Daoy (cell line): ENCODE measurements at regions not wholly inside any gene's neighbourhood (a gene's known extent, or its start where the extent isn't known, plus 50 kb on each side); places are given as distances from the start of the nearest gene placed in this dataset.
"Not testable (repeated sequence)": the region's sequence is repeated elsewhere in the genome, so short reads cannot be mapped to it uniquely, and the experiment has no call there.

Experiments used
- DNase-seq: peaks from one replicate; pipeline ENCODE4 v3.0.0-alpha.2; 2015; ENCODE audit warnings: low read depth

- no peak for DNase-seq
Observed at GRCh38 chr3:72178463-72179106, 393.6 kb upstream of the PROK2 start.

- peak; percentile 7 for DNase-seq
Observed at GRCh38 chr3:72177075-72178050, 392.4 kb upstream of the PROK2 start.

GRCh38 chr3:72176537-72177041 lies 391.6 kb upstream of the PROK2 start:
- no peak for DNase-seq

- DNase-seq: no peak
Observed at GRCh38 chr3:72175296-72175858, 390.4 kb upstream of the PROK2 start.

GRCh38 chr3:72174890-72175289 lies 389.9 kb upstream of the PROK2 start:
- no peak for DNase-seq

GRCh38 chr3:72174040-72174439 lies 389.1 kb upstream of the PROK2 start:
- no peak for DNase-seq

GRCh38 chr3:72171946-72172345 lies 387.0 kb upstream of the PROK2 start:
- DNase-seq: no peak

- DNase-seq: no peak
Observed at GRCh38 chr3:72171463-72171881, 386.5 kb upstream of the PROK2 start.

- DNase-seq: no peak
Observed at GRCh38 chr3:72169561-72170472, 384.9 kb upstream of the PROK2 start.

GRCh38 chr3:72169120-72169519 lies 384.2 kb upstream of the PROK2 start:
- DNase-seq: no peak

GRCh38 chr3:72165808-72166207 lies 380.9 kb upstream of the PROK2 start:
- no peak for DNase-seq

GRCh38 chr3:72165317-72165716 lies 380.4 kb upstream of the PROK2 start:
- no peak for DNase-seq

- DNase-seq: no peak
Observed at GRCh38 chr3:72164635-72164978, 379.7 kb upstream of the PROK2 start.

GRCh38 chr3:72163809-72164634 lies 379.1 kb upstream of the PROK2 start:
- no peak for DNase-seq

- DNase-seq: no peak
Observed at GRCh38 chr3:72162649-72163184, 377.8 kb upstream of the PROK2 start.

- peak; percentile 11 for DNase-seq
Observed at GRCh38 chr3:72161881-72162595, 377.1 kb upstream of the PROK2 start.

GRCh38 chr3:72161285-72161684 lies 376.3 kb upstream of the PROK2 start:
- not testable (repeated sequence) for DNase-seq

GRCh38 chr3:72160351-72160750 lies 375.4 kb upstream of the PROK2 start:
- DNase-seq: no peak

GRCh38 chr3:72159487-72159886 lies 374.5 kb upstream of the PROK2 start:
- DNase-seq: no peak
